ENCODE measurements at regions not wholly inside any gene's neighbourhood (a gene's known extent, or its start where the extent isn't known, plus 50 kb on each side); places are given as distances from the start of the nearest gene placed in this dataset.

- no peak for FAIRE-seq
- no peak for DNase-seq (ENCODE audit: insufficient read length, low spot score)
- no peak for TF ChIP-seq CTCF (IDR thresholded peaks at IDR 0.05; ENCODE audit: insufficient read depth, missing control alignments)
Measured at GRCh38 chr17:6306820-6307219, 128.1 kb downstream of the AIPL1 start.

GRCh38 chr17:6305613-6306360 lies 129.1 kb downstream of the AIPL1 start:
- TF ChIP-seq CTCF (IDR thresholded peaks at IDR 0.05; ENCODE audit: insufficient read depth, missing control alignments) = no peak
- DNase-seq (ENCODE audit: insufficient read length, low spot score) = no peak
- no peak for FAIRE-seq

- DNase-seq (ENCODE audit: insufficient read length, low spot score) (no peak), FAIRE-seq (no peak)
- no peak for TF ChIP-seq CTCF (IDR thresholded peaks at IDR 0.05; ENCODE audit: insufficient read depth, missing control alignments)
Measured at GRCh38 chr17:6304894-6305612, 129.9 kb downstream of the AIPL1 start.

GRCh38 chr17:6303664-6304063 lies 131.3 kb downstream of the AIPL1 start:
- DNase-seq (ENCODE audit: insufficient read length, low spot score) = no peak
- no peak for FAIRE-seq
- TF ChIP-seq CTCF (IDR thresholded peaks at IDR 0.05; ENCODE audit: insufficient read depth, missing control alignments) = no peak

- TF ChIP-seq CTCF (IDR thresholded peaks at IDR 0.05; ENCODE audit: insufficient read depth, missing control alignments) = no peak
- DNase-seq (ENCODE audit: insufficient read length, low spot score) = no peak
- FAIRE-seq = no peak
Measured at GRCh38 chr17:6299275-6299674, 135.6 kb downstream of the AIPL1 start.

- TF ChIP-seq CTCF (IDR thresholded peaks at IDR 0.05; ENCODE audit: insufficient read depth, missing control alignments) = no peak
- no peak for FAIRE-seq
- DNase-seq (ENCODE audit: insufficient read length, low spot score) = no peak
Measured at GRCh38 chr17:6297960-6298359, 137.0 kb downstream of the AIPL1 start.

GRCh38 chr17:6297119-6297518 lies 137.8 kb downstream of the AIPL1 start:
- no peak for TF ChIP-seq CTCF (IDR thresholded peaks at IDR 0.05; ENCODE audit: insufficient read depth, missing control alignments)
- DNase-seq (ENCODE audit: insufficient read length, low spot score) = no peak
- no peak for FAIRE-seq
